Calu3 (cell line): ENCODE measurements at regions not wholly inside any gene's neighbourhood (a gene's known extent, or its start where the extent isn't known, plus 50 kb on each side); places are given as distances from the start of the nearest gene placed in this dataset.

ENCODE experiments used
- BruUV-seq: library from RNA; stranded (reverse); fragments of 400-500 nt; replicated peaks from 2 replicates; lab custom pipeline; 2021; lab: Mats Ljungman, UMichigan
- CTCF ChIA-PET: fragments of 300-600 bp; sonication (Branson Sonifier 250); formaldehyde crosslinking; loops from one replicate; lab custom pipeline; 2022; ENCODE audit warnings: antibody characterized with exemption; lab: Charles Lee
- DNase-seq: peaks from one replicate; pipeline ENCODE4 v3.0.0; 2022
- H3K27ac Mint-ChIP-seq: one replicate; pipeline ENCODE4 v1.8.0; 2022; ENCODE audit warnings: mixed read lengths; ENCODE audit not compliant: unreplicated experiment
- H3K27me3 Mint-ChIP-seq: one replicate; pipeline ENCODE4 v1.8.0; 2022; ENCODE audit warnings: mixed read lengths; ENCODE audit not compliant: unreplicated experiment
- H3K36me3 Mint-ChIP-seq: one replicate; pipeline ENCODE4 v1.8.0; 2022; ENCODE audit warnings: mild to moderate bottlenecking, moderate library complexity, mixed read lengths; ENCODE audit not compliant: insufficient read depth, unreplicated experiment
- H3K4me1 Mint-ChIP-seq: one replicate; pipeline ENCODE4 v1.8.0; 2022; ENCODE audit warnings: mild to moderate bottlenecking, low read depth, mixed read lengths; ENCODE audit not compliant: unreplicated experiment
- H3K4me3 Mint-ChIP-seq: one replicate; pipeline ENCODE4 v1.8.0; 2022; ENCODE audit warnings: mild to moderate bottlenecking, low read depth, moderate library complexity, mixed read lengths; ENCODE audit not compliant: unreplicated experiment
- H3K9me3 Mint-ChIP-seq: one replicate; pipeline ENCODE4 v1.8.0; 2022; ENCODE audit warnings: low read depth, mixed read lengths; ENCODE audit not compliant: unreplicated experiment
- CTCF ChIP-seq: fragments of 200-600 bp; IDR thresholded peaks from one replicate; pipeline ENCODE4 v1.8.0; 2022; ENCODE audit warnings: antibody characterized with exemption; ENCODE audit not compliant: unreplicated experiment
- intact Hi-C: fragments of 100-400 bp; cut with micrococcal nuclease; formaldehyde crosslinking; loops from one replicate; pipeline ENCODE4 v1.10.0; 2022; ENCODE audit not compliant: unreplicated experiment

GRCh38 chr2:228864131-228864530 lies 407.0 kb downstream of the PID1 start:
- intact Hi-C loops: no loop called here
- Mint-ChIP-seq H3K4me3 (no peak overlapping the region), H3K36me3 (no peaks in the 10 kb centered on the region), H3K27me3 (no peaks in the 10 kb centered on the region), H3K9me3 (peaks cover 11% of the 10 kb centered on the region), H3K4me1 (no peaks in the 10 kb centered on the region), H3K27ac (no peak overlapping the region)
- no peak for TF ChIP-seq CTCF
- CTCF ChIA-PET: no interaction called here
- no peak for DNase-seq
- no TSS peak for BruUV-seq

GRCh38 chr2:228860601-228861285 lies 410.3 kb downstream of the PID1 start:
- H3K27ac Mint-ChIP-seq: no peak overlapping the region
- intact Hi-C loops: no loop called here
- H3K4me3 Mint-ChIP-seq: no peak overlapping the region
- H3K27me3 Mint-ChIP-seq: no peaks in the 10 kb centered on the region
- no peaks in the 10 kb centered on the region for H3K36me3 Mint-ChIP-seq
- no peak for DNase-seq
- CTCF ChIA-PET: no interaction called here
- peaks cover 12% of the 10 kb centered on the region for H3K9me3 Mint-ChIP-seq
- no TSS peak for BruUV-seq
- H3K4me1 Mint-ChIP-seq: no peaks in the 10 kb centered on the region
- TF ChIP-seq CTCF: no peak

- peaks cover 12% of the 10 kb centered on the region for H3K9me3 Mint-ChIP-seq
- no peak for TF ChIP-seq CTCF
- CTCF ChIA-PET: no interaction called here
- no peaks in the 10 kb centered on the region for H3K4me1 Mint-ChIP-seq
- BruUV-seq: no TSS peak
- H3K27ac Mint-ChIP-seq: no peak overlapping the region
- intact Hi-C loops: no loop called here
- no peaks in the 10 kb centered on the region for H3K36me3 Mint-ChIP-seq
- no peak overlapping the region for H3K4me3 Mint-ChIP-seq
- DNase-seq: no peak
- H3K27me3 Mint-ChIP-seq: no peaks in the 10 kb centered on the region
These were observed 417.9 kb downstream of the PID1 start for GRCh38 chr2:228853151-228853550.

- CTCF ChIA-PET: no interaction called here
- no peak overlapping the region for H3K4me3 Mint-ChIP-seq
- no peak overlapping the region for H3K27ac Mint-ChIP-seq
- BruUV-seq: no TSS peak
- no peak for TF ChIP-seq CTCF
- H3K9me3 Mint-ChIP-seq: peaks cover 10% of the 10 kb centered on the region
- no peaks in the 10 kb centered on the region for H3K27me3 Mint-ChIP-seq
- no peaks in the 10 kb centered on the region for H3K36me3 Mint-ChIP-seq
- intact Hi-C loops: no loop called here
- no peaks in the 10 kb centered on the region for H3K4me1 Mint-ChIP-seq
- DNase-seq: no peak
These were observed 422.4 kb downstream of the PID1 start for GRCh38 chr2:228848638-228849037.
